ENCODE measurements at regions not wholly inside any gene's neighbourhood (a gene's known extent, or its start where the extent isn't known, plus 50 kb on each side); places are given as distances from the start of the nearest gene placed in this dataset.

GRCh38 chr14:83101846-83102245, 1568.2 kb upstream of the SEL1L start:
- TF ChIP-seq POLR2A (IDR thresholded peaks at IDR 0.05; ENCODE audit: low read depth, low read length) (no peak), TAF1 (IDR thresholded peaks at IDR 0.05; ENCODE audit: low read depth, low read length) (no peak), POLR2AphosphoS5 (IDR thresholded peaks at IDR 0.05; ENCODE audit: low read depth, low read length) (no peak)

All from GM12891 (cell line).